HCT116 (cell line): ENCODE measurements at regions not wholly inside any gene's neighbourhood (a gene's known extent, or its start where the extent isn't known, plus 50 kb on each side); places are given as distances from the start of the nearest gene placed in this dataset.

Experiments used
- CBX3 ChIP-seq: IDR thresholded peaks from 2 replicates; pipeline ENCODE4 v1.6.1; 2012; ENCODE audit warnings: low read depth
- CTCF ChIP-seq, 3 experiments: fragments of 200-600 bp in 1 of 3; sonication (generic) in 1 of 3; IDR thresholded peaks in 2 of 3; conservative IDR thresholded peaks in 1 of 3; 2 replicates each; pipeline ENCODE4 v1.5.1; 2012 to 2017; ENCODE audit warnings: low read depth in 2 of 3, low read length in 2 of 3, antibody characterized with exemption in 1 of 3, borderline replicate concordance in 1 of 3, control low read depth in 1 of 3, mild to moderate bottlenecking in 1 of 3, mixed read lengths in 1 of 3, mixed run types in 1 of 3, moderate library complexity in 1 of 3; ENCODE audit not compliant: insufficient read depth in 1 of 3
- POLR2AphosphoS5 ChIP-seq: IDR thresholded peaks from 2 replicates; pipeline ENCODE4 v1.6.1; 2011; ENCODE audit warnings: mild to moderate bottlenecking, low read depth, low read length, moderate library complexity

- no peak for TF ChIP-seq CTCF (IDR thresholded peaks at IDR 0.05 in 2 of 3, conservative IDR thresholded peaks at IDR 0.05 in 1 of 3; ENCODE audit: borderline replicate concordance in 1 of 3, insufficient read depth in 1 of 3, low read depth in 2 of 3, low read length in 2 of 3)
- no peak for TF ChIP-seq POLR2AphosphoS5
- TF ChIP-seq CBX3 = no peak
Measured at GRCh38 chr14:87351007-87351406, 642.0 kb downstream of the GALC start.
